ENCODE measurements at regions not wholly inside any gene's neighbourhood (a gene's known extent, or its start where the extent isn't known, plus 50 kb on each side); places are given as distances from the start of the nearest gene placed in this dataset.

DNA sequence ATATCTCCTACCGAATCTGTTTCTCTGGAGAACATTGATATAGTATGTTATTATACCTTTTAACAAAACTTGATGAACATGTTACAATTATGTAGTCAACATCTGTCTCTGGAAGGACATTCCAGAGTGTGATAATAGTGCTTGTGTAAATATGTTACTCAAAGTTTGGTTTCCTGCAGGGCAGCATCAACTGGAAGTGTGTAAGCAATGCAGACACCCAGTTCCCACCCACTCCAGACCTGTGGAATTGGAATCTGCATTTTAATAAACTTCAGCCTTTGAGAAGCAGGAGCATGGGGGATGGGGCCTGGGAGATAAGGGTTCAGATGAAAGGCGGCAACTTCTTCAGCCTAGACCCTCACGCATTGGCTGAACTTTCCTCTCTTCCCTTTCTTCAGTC is 398.9 kb downstream of the RND3 start:
- no peak overlapping the region for H3K27ac ChIP-seq
- POLR2A ChIA-PET (ENCODE audit: unreplicated experiment) = no interaction called here

DNA sequence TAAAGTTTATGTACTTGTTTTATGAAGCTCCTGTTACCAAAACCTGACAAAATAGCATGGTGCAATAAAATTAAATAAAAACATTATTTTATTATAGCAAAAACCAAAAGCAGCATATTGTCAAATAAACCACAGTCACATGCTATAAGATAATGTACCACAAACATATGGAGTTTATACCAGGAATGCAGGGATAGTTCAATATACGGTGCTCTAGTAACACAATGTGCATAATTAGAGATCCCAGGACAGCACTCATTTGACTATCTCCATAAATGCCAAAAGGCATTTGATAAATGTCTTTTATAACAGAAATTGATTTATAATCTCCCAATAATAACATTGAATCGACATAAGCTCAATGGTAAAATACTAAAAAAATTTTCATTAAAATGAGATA is 402.0 kb downstream of the RND3 start:
- Histone ChIP-seq H3K79me2 (ENCODE audit: low read depth) (no peaks in the 10 kb centered on the region), H3K27ac (no peak overlapping the region), H3K27me3 (ENCODE audit: insufficient read depth, low read depth) (no peaks in the 10 kb centered on the region), H3F3A (ENCODE audit: insufficient read depth, low read depth) (no peaks in the 10 kb centered on the region), H4K20me1 (ENCODE audit: insufficient read depth) (no peaks in the 10 kb centered on the region), H3K4me2 (no peak overlapping the region), H3K4me3 (no peak overlapping the region), H3K9me2 (ENCODE audit: insufficient read depth) (no peaks in the 10 kb centered on the region), H3K4me1 (replicated peaks; ENCODE audit: insufficient read depth) (no peaks in the 10 kb centered on the region), H3K9me3 (ENCODE audit: insufficient read depth, low read depth) (no peaks in the 10 kb centered on the region), H2AFZ (no peak overlapping the region), H3K36me3 (ENCODE audit: low read depth) (no peaks in the 10 kb centered on the region)
- intact Hi-C loops (cut with micrococcal nuclease; ENCODE audit: unreplicated experiment) = no loop called here
- POLR2A ChIA-PET (ENCODE audit: unreplicated experiment) = interaction anchor here (0.7 kb wide), 1 partner anchor 162 kb away, joined by 6 read pairs; no protein-coding TSS in a partner anchor
- no TSS peak for BruUV-seq (replicated peaks)
- CTCF ChIA-PET = interaction anchor here (0.7 kb wide), 1 partner anchor 89 kb away, joined by 3 read pairs; no protein-coding TSS in a partner anchor
- DNase-seq = no peak
- TF ChIP-seq, protein P1, sequence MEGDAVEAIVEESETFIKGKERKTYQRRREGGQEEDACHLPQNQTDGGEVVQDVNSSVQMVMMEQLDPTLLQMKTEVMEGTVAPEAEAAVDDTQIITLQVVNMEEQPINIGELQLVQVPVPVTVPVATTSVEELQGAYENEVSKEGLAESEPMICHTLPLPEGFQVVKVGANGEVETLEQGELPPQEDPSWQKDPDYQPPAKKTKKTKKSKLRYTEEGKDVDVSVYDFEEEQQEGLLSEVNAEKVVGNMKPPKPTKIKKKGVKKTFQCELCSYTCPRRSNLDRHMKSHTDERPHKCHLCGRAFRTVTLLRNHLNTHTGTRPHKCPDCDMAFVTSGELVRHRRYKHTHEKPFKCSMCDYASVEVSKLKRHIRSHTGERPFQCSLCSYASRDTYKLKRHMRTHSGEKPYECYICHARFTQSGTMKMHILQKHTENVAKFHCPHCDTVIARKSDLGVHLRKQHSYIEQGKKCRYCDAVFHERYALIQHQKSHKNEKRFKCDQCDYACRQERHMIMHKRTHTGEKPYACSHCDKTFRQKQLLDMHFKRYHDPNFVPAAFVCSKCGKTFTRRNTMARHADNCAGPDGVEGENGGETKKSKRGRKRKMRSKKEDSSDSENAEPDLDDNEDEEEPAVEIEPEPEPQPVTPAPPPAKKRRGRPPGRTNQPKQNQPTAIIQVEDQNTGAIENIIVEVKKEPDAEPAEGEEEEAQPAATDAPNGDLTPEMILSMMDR (conservative IDR thresholded peaks at IDR 0.05) = no peak
- no peak for TF ChIP-seq EZH2 (IDR thresholded peaks at IDR 0.05; ENCODE audit: low read depth)

More for the DNA sequence above, 398.9 kb downstream of the RND3 start:
- no peak overlapping the region for H2AFZ ChIP-seq
- no peaks in the 10 kb centered on the region for H3K79me2 ChIP-seq (ENCODE audit: low read depth)
- H3K4me2 ChIP-seq = no peak overlapping the region
- no peak for TF ChIP-seq EZH2 (IDR thresholded peaks at IDR 0.05; ENCODE audit: low read depth)
- TF ChIP-seq, protein P1 (conservative IDR thresholded peaks at IDR 0.05) = no peak
- H3K36me3 ChIP-seq (ENCODE audit: low read depth) = no peaks in the 10 kb centered on the region
- H3K9me2 ChIP-seq (ENCODE audit: insufficient read depth) = no peaks in the 10 kb centered on the region
- CTCF ChIA-PET = no interaction called here
- H3K4me1 ChIP-seq (replicated peaks; ENCODE audit: insufficient read depth) = no peaks in the 10 kb centered on the region
- H3K4me3 ChIP-seq = no peak overlapping the region
- no peaks in the 10 kb centered on the region for H3F3A ChIP-seq (ENCODE audit: insufficient read depth, low read depth)
- no TSS peak for BruUV-seq (replicated peaks)
- intact Hi-C loops (cut with micrococcal nuclease; ENCODE audit: unreplicated experiment) = no loop called here
- DNase-seq = no peak
- no peaks in the 10 kb centered on the region for H4K20me1 ChIP-seq (ENCODE audit: insufficient read depth)
- H3K9me3 ChIP-seq (ENCODE audit: insufficient read depth, low read depth) = no peaks in the 10 kb centered on the region
- no peaks in the 10 kb centered on the region for H3K27me3 ChIP-seq (ENCODE audit: insufficient read depth, low read depth)

DNA sequence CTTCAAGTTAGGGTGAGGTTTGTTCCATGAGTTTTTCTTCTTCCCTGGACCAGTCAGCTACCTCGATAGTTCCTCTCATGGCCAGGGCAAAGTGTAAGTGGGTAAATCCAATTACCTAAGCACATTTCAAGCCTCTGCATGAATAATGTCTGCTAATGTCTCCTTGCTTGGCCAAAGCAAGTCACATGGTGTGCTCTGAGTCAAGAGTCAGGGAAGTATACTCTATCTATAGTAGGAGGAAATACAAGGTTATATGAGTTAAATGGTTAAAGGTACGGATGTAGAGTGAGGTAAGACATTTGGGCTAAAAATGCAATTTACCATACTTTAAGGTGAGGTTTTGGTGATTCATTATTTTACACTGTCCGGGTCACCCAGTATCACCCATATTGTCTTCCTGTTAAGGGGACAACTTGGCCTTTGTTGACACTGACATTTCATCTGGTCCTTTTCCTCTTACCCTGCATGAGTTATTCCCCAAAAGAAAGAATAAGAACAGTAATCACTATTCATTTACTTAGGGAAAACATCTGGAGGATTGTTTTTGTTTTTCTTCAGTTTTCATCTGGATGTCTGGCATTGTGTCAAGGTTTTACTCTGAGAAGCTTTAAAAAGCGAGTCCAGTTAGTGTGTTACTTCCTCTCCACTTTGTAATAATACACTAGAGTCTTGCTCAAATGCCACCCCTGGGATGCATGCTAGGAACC is 405.5 kb downstream of the RND3 start:
- Histone ChIP-seq H3K9me2 (ENCODE audit: insufficient read depth) (no peaks in the 10 kb centered on the region), H3K79me2 (ENCODE audit: low read depth) (no peaks in the 10 kb centered on the region), H2AFZ (no peak overlapping the region), H3K27me3 (ENCODE audit: insufficient read depth, low read depth) (no peaks in the 10 kb centered on the region), H4K20me1 (ENCODE audit: insufficient read depth) (no peaks in the 10 kb centered on the region), H3K4me2 (no peak overlapping the region), H3K4me1 (replicated peaks; ENCODE audit: insufficient read depth) (no peaks in the 10 kb centered on the region), H3F3A (ENCODE audit: insufficient read depth, low read depth) (no peaks in the 10 kb centered on the region), H3K36me3 (ENCODE audit: low read depth) (no peaks in the 10 kb centered on the region), H3K9me3 (ENCODE audit: insufficient read depth, low read depth) (0 out of 2 replicates have a peak, but pooled peaks cover 3% of the 10 kb centered on the region), H3K27ac (no peak overlapping the region), H3K4me3 (no peak overlapping the region)
- POLR2A ChIA-PET (ENCODE audit: unreplicated experiment) = interaction anchor here (0.7 kb wide), 1 partner anchor 42 kb away, joined by 5 read pairs; no protein-coding TSS in a partner anchor
- BruUV-seq (replicated peaks) = no TSS peak
- no peak for DNase-seq
- intact Hi-C loops (cut with micrococcal nuclease; ENCODE audit: unreplicated experiment) = no loop called here
- CTCF ChIA-PET = no interaction called here
- TF ChIP-seq, protein P1 (conservative IDR thresholded peaks at IDR 0.05) = no peak
- no peak for TF ChIP-seq EZH2 (IDR thresholded peaks at IDR 0.05; ENCODE audit: low read depth)

Measured in PC-9 (cell line).